ENCODE measurements at regions not wholly inside any gene's neighbourhood (a gene's known extent, or its start where the extent isn't known, plus 50 kb on each side); places are given as distances from the start of the nearest gene placed in this dataset.

DNA sequence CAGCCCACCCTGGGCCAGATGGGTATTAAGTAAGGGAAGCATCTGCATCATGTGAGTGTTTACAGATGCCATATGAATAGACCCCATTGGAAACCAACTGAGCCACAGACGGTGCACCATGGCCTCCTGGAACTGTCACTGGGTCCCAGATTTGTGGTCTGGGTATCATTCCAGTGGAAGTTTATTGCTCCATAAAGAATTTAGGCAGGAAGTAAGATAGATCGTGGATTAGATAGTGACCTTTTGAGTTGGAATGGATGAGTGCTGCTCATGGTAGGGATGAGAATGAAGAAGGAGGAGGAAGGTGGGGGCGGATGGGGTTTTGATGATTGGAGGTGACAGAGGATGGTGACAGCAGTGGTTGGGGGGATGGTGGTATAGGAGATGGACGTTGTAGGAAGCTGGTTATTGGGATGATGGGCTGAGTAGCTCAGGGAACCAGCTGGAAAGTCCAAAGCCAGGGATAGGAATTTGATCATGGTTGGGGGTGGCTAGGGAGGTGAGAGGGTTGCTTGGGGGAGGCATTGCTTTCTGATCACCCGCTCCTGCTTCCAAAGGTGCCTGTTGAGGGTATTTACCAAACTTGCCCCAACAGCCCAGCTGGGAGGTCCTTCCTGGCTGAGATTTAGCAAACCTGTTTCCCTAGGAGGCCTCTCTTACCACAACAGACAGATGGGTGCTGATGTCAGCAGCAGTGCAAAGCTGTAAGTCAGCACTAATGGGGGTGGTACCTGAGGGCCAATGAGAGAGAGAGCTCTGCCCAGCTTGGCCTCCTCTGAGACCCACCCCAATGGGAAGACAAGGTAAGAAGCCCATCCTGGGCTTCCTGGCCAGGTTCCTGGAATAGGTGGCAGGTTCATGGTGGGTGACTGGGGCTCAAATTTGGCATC, 78.0 kb downstream of the VEGFA start:
- Histone ChIP-seq H3K4me3 (no peak overlapping the region), H3K27me3 (ENCODE audit: control insufficient read depth in 3 of 3, insufficient read depth in 3 of 3, low read length in 2 of 3) (no peaks in the 10 kb centered on the region), H3K4me1 (ENCODE audit: control insufficient read depth in 5 of 5, insufficient read depth in 5 of 5, low read length in 5 of 5) (peaks cover 0 to 9% (median 4%) of the 10 kb centered on the region in 5 donors), H3K9me3 (ENCODE audit: control insufficient read depth in 4 of 4, insufficient read depth in 3 of 4, low read length in 3 of 4) (no peaks in the 10 kb centered on the region), H3K9ac (ENCODE audit: insufficient read depth in 1 of 2, low read length in 2 of 2) (no peak overlapping the region), H3K36me3 (ENCODE audit: control insufficient read depth in 4 of 4, insufficient read depth in 4 of 4, low read length in 4 of 4) (no peaks in the 10 kb centered on the region), H3K27ac (ENCODE audit: low read depth in 1 of 2, low read length in 1 of 2) (no peak overlapping the region)
- TF ChIP-seq, protein P1, sequence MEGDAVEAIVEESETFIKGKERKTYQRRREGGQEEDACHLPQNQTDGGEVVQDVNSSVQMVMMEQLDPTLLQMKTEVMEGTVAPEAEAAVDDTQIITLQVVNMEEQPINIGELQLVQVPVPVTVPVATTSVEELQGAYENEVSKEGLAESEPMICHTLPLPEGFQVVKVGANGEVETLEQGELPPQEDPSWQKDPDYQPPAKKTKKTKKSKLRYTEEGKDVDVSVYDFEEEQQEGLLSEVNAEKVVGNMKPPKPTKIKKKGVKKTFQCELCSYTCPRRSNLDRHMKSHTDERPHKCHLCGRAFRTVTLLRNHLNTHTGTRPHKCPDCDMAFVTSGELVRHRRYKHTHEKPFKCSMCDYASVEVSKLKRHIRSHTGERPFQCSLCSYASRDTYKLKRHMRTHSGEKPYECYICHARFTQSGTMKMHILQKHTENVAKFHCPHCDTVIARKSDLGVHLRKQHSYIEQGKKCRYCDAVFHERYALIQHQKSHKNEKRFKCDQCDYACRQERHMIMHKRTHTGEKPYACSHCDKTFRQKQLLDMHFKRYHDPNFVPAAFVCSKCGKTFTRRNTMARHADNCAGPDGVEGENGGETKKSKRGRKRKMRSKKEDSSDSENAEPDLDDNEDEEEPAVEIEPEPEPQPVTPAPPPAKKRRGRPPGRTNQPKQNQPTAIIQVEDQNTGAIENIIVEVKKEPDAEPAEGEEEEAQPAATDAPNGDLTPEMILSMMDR (IDR thresholded peaks at IDR 0.05; ENCODE audit: control extremely low read depth, extremely low read depth), result no peak
- WGBS, 2 donors, result 79 to 83% methylated on average over 5 of the region's 5 CpGs
- no peak for ATAC-seq (ENCODE audit: insufficient read depth, low FRiP score)
- no peak for DNase-seq

DNA sequence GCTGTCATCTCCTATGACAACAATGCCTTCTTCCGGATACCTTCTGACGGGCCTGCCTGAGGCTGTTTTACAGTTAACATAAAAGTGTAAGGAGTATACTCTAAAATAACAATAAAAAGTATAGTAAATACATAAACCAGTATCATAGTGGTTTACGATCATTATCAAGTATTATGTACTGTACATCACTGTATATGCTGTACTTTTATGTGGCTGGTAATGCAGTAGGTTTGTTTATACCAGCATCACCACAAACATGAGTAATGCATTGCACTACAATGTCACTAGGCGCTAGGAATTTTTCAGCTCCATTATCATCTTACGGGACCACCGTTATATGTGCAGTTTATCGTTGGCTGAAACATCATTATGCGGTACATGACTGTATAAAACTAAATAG, 76.5 kb downstream of the VEGFA start:
- no peaks in the 10 kb centered on the region for H3K9me3 ChIP-seq (ENCODE audit: control insufficient read depth in 4 of 4, insufficient read depth in 3 of 4, low read length in 3 of 4)
- no peaks in the 10 kb centered on the region for H3K27me3 ChIP-seq (ENCODE audit: control insufficient read depth in 3 of 3, insufficient read depth in 3 of 3, low read length in 2 of 3)
- H3K36me3 ChIP-seq (ENCODE audit: control insufficient read depth in 4 of 4, insufficient read depth in 4 of 4, low read length in 4 of 4), result no peaks in the 10 kb centered on the region
- H3K9ac ChIP-seq (ENCODE audit: insufficient read depth in 1 of 2, low read length in 2 of 2), result no peak overlapping the region
- TF ChIP-seq, protein P1 (IDR thresholded peaks at IDR 0.05; ENCODE audit: control extremely low read depth, extremely low read depth), result no peak
- no peak overlapping the region for H3K27ac ChIP-seq (ENCODE audit: low read depth in 1 of 2, low read length in 1 of 2)
- WGBS, 2 donors, result 92 to 96% methylated on average over 8 of the region's 8 CpGs
- H3K4me1 ChIP-seq (ENCODE audit: control insufficient read depth in 5 of 5, insufficient read depth in 5 of 5, low read length in 5 of 5), result peaks cover 0 to 7% (median 0%) of the 10 kb centered on the region in 5 donors
- DNase-seq (no peak), ATAC-seq (ENCODE audit: insufficient read depth, low FRiP score) (no peak)
- no peak overlapping the region for H3K4me3 ChIP-seq

DNA sequence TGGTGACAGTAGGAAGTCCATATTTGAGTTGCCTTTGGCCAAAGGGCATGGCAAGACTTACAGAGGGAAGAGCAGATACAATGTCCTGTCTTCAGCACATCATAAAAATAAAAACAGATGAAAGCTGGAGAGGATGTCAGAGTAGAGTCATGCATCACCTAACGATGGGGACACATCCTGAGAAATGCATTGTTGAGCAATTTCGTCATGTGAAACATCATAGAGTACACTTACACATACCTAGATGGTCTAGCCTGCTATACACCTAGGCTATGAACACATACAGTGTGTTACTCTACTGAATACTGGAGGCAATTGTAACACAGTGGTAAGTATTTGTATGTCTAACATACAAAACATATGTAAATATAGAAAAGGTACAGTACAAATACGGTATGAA, 75.6 kb downstream of the VEGFA start:
- H3K9ac ChIP-seq (ENCODE audit: insufficient read depth in 1 of 2, low read length in 2 of 2), result no peak overlapping the region
- whole genome bisulfite sequencing, 2 donors, result 45 to 59% methylated on average over 3 of the region's 3 CpGs
- ATAC-seq (ENCODE audit: insufficient read depth, low FRiP score), result no peak
- no peak overlapping the region for H3K4me3 ChIP-seq
- no peaks in the 10 kb centered on the region for H3K27me3 ChIP-seq (ENCODE audit: control insufficient read depth in 3 of 3, insufficient read depth in 3 of 3, low read length in 2 of 3)
- H3K36me3 ChIP-seq (ENCODE audit: control insufficient read depth in 4 of 4, insufficient read depth in 4 of 4, low read length in 4 of 4), result no peaks in the 10 kb centered on the region
- H3K9me3 ChIP-seq (ENCODE audit: control insufficient read depth in 4 of 4, insufficient read depth in 3 of 4, low read length in 3 of 4), result no peaks in the 10 kb centered on the region
- TF ChIP-seq, protein P1 (IDR thresholded peaks at IDR 0.05; ENCODE audit: control extremely low read depth, extremely low read depth), result no peak
- DNase-seq, result no peak
- H3K27ac ChIP-seq (ENCODE audit: low read depth in 1 of 2, low read length in 1 of 2), result no peak overlapping the region
- H3K4me1 ChIP-seq (ENCODE audit: control insufficient read depth in 5 of 5, insufficient read depth in 5 of 5, low read length in 5 of 5), result peaks cover 0 to 7% (median 0%) of the 10 kb centered on the region in 5 donors

All from lung (tissue), 11 donors.